ENCODE measurements at regions not wholly inside any gene's neighbourhood (a gene's known extent, or its start where the extent isn't known, plus 50 kb on each side); places are given as distances from the start of the nearest gene placed in this dataset.

DNA sequence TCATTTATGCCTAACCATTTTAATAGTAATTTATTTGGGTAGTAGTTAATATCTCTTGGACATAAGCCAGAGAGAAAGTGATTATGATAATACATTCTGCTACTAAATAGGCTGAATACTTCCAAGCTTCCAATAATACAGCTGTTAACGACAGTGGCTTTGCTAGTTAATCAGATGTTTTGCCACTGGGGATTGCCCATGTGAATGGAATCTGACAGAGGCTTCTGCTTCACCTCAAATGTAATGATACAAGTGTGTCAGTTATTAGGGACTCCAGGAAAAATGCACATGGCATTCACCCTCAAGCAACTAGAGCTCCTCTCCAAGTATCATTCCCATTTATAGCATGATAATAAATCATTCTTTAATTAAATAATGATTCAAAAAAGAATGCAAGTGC is 185.0 kb upstream of the TMEFF2 start:
- no peak for FAIRE-seq
- no peaks in the 10 kb centered on the region for H3K4me1 ChIP-seq
- no peak for TF ChIP-seq SMC3 (IDR thresholded peaks at IDR 0.05)
- no peak for TF ChIP-seq CHD4 (IDR thresholded peaks at IDR 0.05; ENCODE audit: borderline replicate concordance)
- no peak for TF ChIP-seq RCOR1 (IDR thresholded peaks at IDR 0.05; ENCODE audit: low read depth, low read length)
- TF ChIP-seq, protein P1, sequence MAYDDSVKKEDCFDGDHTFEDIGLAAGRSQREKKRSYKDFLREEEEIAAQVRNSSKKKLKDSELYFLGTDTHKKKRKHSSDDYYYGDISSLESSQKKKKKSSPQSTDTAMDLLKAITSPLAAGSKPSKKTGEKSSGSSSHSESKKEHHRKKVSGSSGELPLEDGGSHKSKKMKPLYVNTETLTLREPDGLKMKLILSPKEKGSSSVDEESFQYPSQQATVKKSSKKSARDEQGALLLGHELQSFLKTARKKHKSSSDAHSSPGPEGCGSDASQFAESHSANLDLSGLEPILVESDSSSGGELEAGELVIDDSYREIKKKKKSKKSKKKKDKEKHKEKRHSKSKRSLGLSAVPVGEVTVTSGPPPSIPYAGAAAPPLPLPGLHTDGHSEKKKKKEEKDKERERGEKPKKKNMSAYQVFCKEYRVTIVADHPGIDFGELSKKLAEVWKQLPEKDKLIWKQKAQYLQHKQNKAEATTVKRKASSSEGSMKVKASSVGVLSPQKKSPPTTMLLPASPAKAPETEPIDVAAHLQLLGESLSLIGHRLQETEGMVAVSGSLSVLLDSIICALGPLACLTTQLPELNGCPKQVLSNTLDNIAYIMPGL (CRISPR knock-in tag; IDR thresholded peaks at IDR 0.05; ENCODE audit: borderline replicate concordance): no peak
- TF ChIP-seq NPAS2 (CRISPR knock-in tag; IDR thresholded peaks at IDR 0.05; ENCODE audit: borderline replicate concordance): no peak
- TF ChIP-seq, protein P2, sequence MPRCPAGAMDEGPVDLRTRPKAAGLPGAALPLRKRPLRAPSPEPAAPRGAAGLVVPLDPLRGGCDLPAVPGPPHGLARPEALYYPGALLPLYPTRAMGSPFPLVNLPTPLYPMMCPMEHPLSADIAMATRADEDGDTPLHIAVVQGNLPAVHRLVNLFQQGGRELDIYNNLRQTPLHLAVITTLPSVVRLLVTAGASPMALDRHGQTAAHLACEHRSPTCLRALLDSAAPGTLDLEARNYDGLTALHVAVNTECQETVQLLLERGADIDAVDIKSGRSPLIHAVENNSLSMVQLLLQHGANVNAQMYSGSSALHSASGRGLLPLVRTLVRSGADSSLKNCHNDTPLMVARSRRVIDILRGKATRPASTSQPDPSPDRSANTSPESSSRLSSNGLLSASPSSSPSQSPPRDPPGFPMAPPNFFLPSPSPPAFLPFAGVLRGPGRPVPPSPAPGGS (IDR thresholded peaks at IDR 0.05): no peak
- no peak for TF ChIP-seq PHF8 (IDR thresholded peaks at IDR 0.05; ENCODE audit: borderline replicate concordance, low read depth)
- TF ChIP-seq FOSB (CRISPR knock-in tag; IDR thresholded peaks at IDR 0.05): no peak
- TF ChIP-seq, protein P3, sequence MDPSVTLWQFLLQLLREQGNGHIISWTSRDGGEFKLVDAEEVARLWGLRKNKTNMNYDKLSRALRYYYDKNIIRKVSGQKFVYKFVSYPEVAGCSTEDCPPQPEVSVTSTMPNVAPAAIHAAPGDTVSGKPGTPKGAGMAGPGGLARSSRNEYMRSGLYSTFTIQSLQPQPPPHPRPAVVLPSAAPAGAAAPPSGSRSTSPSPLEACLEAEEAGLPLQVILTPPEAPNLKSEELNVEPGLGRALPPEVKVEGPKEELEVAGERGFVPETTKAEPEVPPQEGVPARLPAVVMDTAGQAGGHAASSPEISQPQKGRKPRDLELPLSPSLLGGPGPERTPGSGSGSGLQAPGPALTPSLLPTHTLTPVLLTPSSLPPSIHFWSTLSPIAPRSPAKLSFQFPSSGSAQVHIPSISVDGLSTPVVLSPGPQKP (IDR thresholded peaks at IDR 0.05; ENCODE audit: low read depth, low read length): no peak
- no peak for TF ChIP-seq POLR2A (IDR thresholded peaks at IDR 0.05; ENCODE audit: low read length)
- no peak for TF ChIP-seq EP300 (IDR thresholded peaks at IDR 0.05)
- TF ChIP-seq FOSL2 (IDR thresholded peaks at IDR 0.05): no peak
- no peak for TF ChIP-seq FOSL2 (CRISPR knock-in tag; IDR thresholded peaks at IDR 0.05)
- no peak for TF ChIP-seq SREBF2 (IDR thresholded peaks at IDR 0.05)
- TF ChIP-seq, protein P4, sequence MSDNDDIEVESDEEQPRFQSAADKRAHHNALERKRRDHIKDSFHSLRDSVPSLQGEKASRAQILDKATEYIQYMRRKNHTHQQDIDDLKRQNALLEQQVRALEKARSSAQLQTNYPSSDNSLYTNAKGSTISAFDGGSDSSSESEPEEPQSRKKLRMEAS (IDR thresholded peaks at IDR 0.05): no peak
- TF ChIP-seq, protein P5, sequence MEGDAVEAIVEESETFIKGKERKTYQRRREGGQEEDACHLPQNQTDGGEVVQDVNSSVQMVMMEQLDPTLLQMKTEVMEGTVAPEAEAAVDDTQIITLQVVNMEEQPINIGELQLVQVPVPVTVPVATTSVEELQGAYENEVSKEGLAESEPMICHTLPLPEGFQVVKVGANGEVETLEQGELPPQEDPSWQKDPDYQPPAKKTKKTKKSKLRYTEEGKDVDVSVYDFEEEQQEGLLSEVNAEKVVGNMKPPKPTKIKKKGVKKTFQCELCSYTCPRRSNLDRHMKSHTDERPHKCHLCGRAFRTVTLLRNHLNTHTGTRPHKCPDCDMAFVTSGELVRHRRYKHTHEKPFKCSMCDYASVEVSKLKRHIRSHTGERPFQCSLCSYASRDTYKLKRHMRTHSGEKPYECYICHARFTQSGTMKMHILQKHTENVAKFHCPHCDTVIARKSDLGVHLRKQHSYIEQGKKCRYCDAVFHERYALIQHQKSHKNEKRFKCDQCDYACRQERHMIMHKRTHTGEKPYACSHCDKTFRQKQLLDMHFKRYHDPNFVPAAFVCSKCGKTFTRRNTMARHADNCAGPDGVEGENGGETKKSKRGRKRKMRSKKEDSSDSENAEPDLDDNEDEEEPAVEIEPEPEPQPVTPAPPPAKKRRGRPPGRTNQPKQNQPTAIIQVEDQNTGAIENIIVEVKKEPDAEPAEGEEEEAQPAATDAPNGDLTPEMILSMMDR (IDR thresholded peaks at IDR 0.05): no peak
- ATAC-seq: no peak
- ChIA-PET POLR2A (no interaction called here), CTCF (interaction anchor here (0.6 kb wide), 1 partner anchor 13 kb away, joined by 4 read pairs; no protein-coding TSS in a partner anchor)
- DNase-seq (ENCODE audit: low read depth in 1 of 2, low spot score in 1 of 2): no peak
- H3K9me3 ChIP-seq: no peaks in the 10 kb centered on the region
- no peak overlapping the region for H3K4me3 ChIP-seq
- H3K27ac ChIP-seq: no peak overlapping the region
- 59% methylated on average over 1 of the region's 1 CpG for WGBS (ENCODE audit: missing lambda C conversion rate)
- H3K4me2 ChIP-seq: no peak overlapping the region

DNA sequence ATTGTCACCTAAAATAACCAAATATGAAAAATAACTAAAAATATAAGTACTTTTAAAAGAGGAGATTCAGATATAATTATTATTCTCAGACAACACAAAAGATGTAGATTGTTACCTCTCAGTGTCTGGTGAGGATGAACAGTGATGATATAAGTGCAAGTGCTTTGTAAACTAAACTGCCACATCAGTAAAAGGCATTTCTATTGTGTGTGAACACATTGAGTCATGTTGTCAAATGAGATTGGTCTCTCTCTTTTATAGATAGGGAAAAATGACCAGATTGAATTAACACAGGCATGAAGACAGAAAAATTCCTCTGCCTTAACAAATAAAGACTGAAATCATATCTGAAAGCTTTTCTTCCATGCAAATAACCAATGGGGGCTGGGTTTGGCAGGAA is 182.4 kb upstream of the TMEFF2 start:
- no peaks in the 10 kb centered on the region for H3K9me3 ChIP-seq
- CTCF ChIA-PET: no interaction called here
- H3K4me3 ChIP-seq: no peak overlapping the region
- TF ChIP-seq CBX8 (IDR thresholded peaks at IDR 0.05) (no peak), FOXS1 (CRISPR knock-in tag; IDR thresholded peaks at IDR 0.05) (no peak), NFE2L2 (conservative IDR thresholded peaks at IDR 0.05; ENCODE audit: low read length) (no peak), JUNB (IDR thresholded peaks at IDR 0.05) (no peak), SREBF2 (IDR thresholded peaks at IDR 0.05) (no peak)
- TF ChIP-seq, protein P5 (IDR thresholded peaks at IDR 0.05): no peak
- TF ChIP-seq, protein P6, sequence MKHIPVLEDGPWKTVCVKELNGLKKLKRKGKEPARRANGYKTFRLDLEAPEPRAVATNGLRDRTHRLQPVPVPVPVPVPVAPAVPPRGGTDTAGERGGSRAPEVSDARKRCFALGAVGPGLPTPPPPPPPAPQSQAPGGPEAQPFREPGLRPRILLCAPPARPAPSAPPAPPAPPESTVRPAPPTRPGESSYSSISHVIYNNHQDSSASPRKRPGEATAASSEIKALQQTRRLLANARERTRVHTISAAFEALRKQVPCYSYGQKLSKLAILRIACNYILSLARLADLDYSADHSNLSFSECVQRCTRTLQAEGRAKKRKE (CRISPR knock-in tag; IDR thresholded peaks at IDR 0.05; ENCODE audit: low read depth): no peak
- TF ChIP-seq, protein P7, sequence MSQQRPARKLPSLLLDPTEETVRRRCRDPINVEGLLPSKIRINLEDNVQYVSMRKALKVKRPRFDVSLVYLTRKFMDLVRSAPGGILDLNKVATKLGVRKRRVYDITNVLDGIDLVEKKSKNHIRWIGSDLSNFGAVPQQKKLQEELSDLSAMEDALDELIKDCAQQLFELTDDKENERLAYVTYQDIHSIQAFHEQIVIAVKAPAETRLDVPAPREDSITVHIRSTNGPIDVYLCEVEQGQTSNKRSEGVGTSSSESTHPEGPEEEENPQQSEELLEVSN (IDR thresholded peaks at IDR 0.05; ENCODE audit: borderline replicate concordance, low read depth): no peak
- no peak for FAIRE-seq
- no peak for ATAC-seq
- no peaks in the 10 kb centered on the region for H3K4me1 ChIP-seq
- H3K4me2 ChIP-seq: no peak overlapping the region
- no peak overlapping the region for H3K27ac ChIP-seq
- POLR2A ChIA-PET: interaction anchor here (0.5 kb wide), 1 partner anchor 1313 kb away, joined by 4 read pairs; no protein-coding TSS in a partner anchor
- no peak for DNase-seq (ENCODE audit: low read depth in 1 of 2, low spot score in 1 of 2)
